A549 (cell line): ENCODE measurements at regions not wholly inside any gene's neighbourhood (a gene's known extent, or its start where the extent isn't known, plus 50 kb on each side); places are given as distances from the start of the nearest gene placed in this dataset.

Experiments
- ATAC-seq, 2 experiments: fragments of 200-7000 bp in 1 of 2; fragments of >200 bp in 1 of 2; cut with Nextera tagmentation in 1 of 2; cut with Tn5 transposase in 1 of 2; 3 replicates each; pipeline versions ENCODE4 v1.8.0 to v1.9.1; 2018 to 2020; ENCODE audit warnings: mild to moderate bottlenecking in 1 of 2, moderate library complexity in 1 of 2
- CTCF ChIA-PET: fragments of 300-600 bp; sonication (Branson Sonifier 250); formaldehyde crosslinking; extraction: SDS; loops from one replicate; lab custom pipeline; 2021; ENCODE audit warnings: antibody characterized with exemption, inconsistent platforms; lab: Yijun Ruan, JAX
- POLR2A ChIA-PET: fragments of 350-600 bp; formaldehyde crosslinking; extraction: SDS; loops from one replicate; lab custom pipeline; 2021; ENCODE audit warnings: antibody characterized with exemption, inconsistent platforms; lab: Yijun Ruan, JAX
- DNase-seq, 2 experiments: peaks; one replicate each; pipeline versions ENCODE4 v3.0.0 to v3.0.0-alpha.2; 2011 to 2016; ENCODE audit warnings: low read depth in 1 of 2, low spot score in 1 of 2
- FAIRE-seq: peaks from 2 replicates; lab custom pipeline; 2011; peaks lifted over from hg19 to GRCh38; lab: Jason Lieb, UNC
- H3K27ac ChIP-seq, 2 experiments: fragments of >200 bp; sonication (Bioruptor Twin); formaldehyde crosslinking; 3 replicates each; pipeline ENCODE4 v1.5.1; 2016 to 2017
- H3K4me1 ChIP-seq: fragments of >200 bp; sonication (Bioruptor Twin); formaldehyde crosslinking; 3 replicates; pipeline ENCODE4 v1.6.1; 2016
- H3K4me2 ChIP-seq: fragments of >200 bp; sonication (Bioruptor Twin); formaldehyde crosslinking; 3 replicates; pipeline ENCODE4 v1.6.1; 2016
- H3K4me3 ChIP-seq: fragments of >200 bp; sonication (Bioruptor Twin); formaldehyde crosslinking; 3 replicates; pipeline ENCODE4 v1.5.1; 2016
- H3K9me3 ChIP-seq: fragments of >200 bp; sonication (Bioruptor Twin); formaldehyde crosslinking; 3 replicates; pipeline ENCODE4 v1.6.1; 2016
- CHD2 ChIP-seq: fragments of 150-350 bp; IDR thresholded peaks from 2 replicates; pipeline ENCODE4 v1.6.1; 2014; ENCODE audit warnings: low read length; ENCODE audit not compliant: partially characterized antibody
- EHMT2 ChIP-seq: fragments of 200-600 bp; sonication (generic); IDR thresholded peaks from 2 replicates; pipeline ENCODE4 v1.6.1; 2016; ENCODE audit warnings: antibody characterized with exemption, low read depth, mild to moderate bottlenecking, moderate library complexity
- ESRRA ChIP-seq: fragments of 150-350 bp; IDR thresholded peaks from 2 replicates; pipeline ENCODE4 v1.6.1; 2014; ENCODE audit warnings: mild to moderate bottlenecking, low read length, borderline replicate concordance
- FOSL2 ChIP-seq, 2 experiments: fragments of 450-650 bp in 1 of 2; fragments of >200 bp in 1 of 2; sonication (Bioruptor Twin) in 1 of 2; formaldehyde crosslinking; IDR thresholded peaks; 2 replicates each; pipeline versions ENCODE4 v1.5.0 to v1.6.1; 2016 to 2020; ENCODE audit warnings: mild to moderate bottlenecking in 1 of 2, moderate library complexity in 1 of 2
- HOXB5 ChIP-seq: fragments of 250-450 bp; sonication (Bioruptor Pico); IDR thresholded peaks from 2 replicates; pipeline ENCODE4 v1.5.0; 2020; ENCODE audit warnings: mild to moderate bottlenecking, moderate library complexity
- JUNB ChIP-seq: fragments of >200 bp; sonication (Bioruptor Twin); formaldehyde crosslinking; IDR thresholded peaks from 2 replicates; pipeline ENCODE4 v1.6.1; 2016
- KDM1A ChIP-seq: fragments of 200-600 bp; sonication (generic); IDR thresholded peaks from 2 replicates; pipeline ENCODE4 v1.6.1; 2016; ENCODE audit warnings: low read depth, mild to moderate bottlenecking
- NPAS2 ChIP-seq: fragments of 250-450 bp; sonication (Bioruptor Pico); IDR thresholded peaks from 2 replicates; pipeline ENCODE4 v1.8.0; 2022; ENCODE audit warnings: mild to moderate bottlenecking, moderate library complexity, borderline replicate concordance
- NR3C1 ChIP-seq: fragments of >200 bp; sonication (Bioruptor Twin); formaldehyde crosslinking; IDR thresholded peaks from 3 replicates; pipeline ENCODE4 v1.6.1; 2017
- TFCP2L1 ChIP-seq: fragments of 250-450 bp; sonication (Bioruptor Pico); IDR thresholded peaks from 2 replicates; pipeline ENCODE4 v1.5.0; 2021; ENCODE audit warnings: mild to moderate bottlenecking
- WGBS: methylation state at CpG from one replicate; pipeline ENCODE4 v1.1.6; 2017; ENCODE audit errors: missing lambda C conversion rate; 5-methylcytosine and 5-hydroxymethylcytosine counted together
- TF ChIP-seq, protein P1 (sequence below): fragments of 450-650 bp; IDR thresholded peaks from 2 replicates; pipeline ENCODE4 v1.6.1; 2014; ENCODE audit warnings: antibody characterized with exemption
- TF ChIP-seq, protein P2 (sequence below): fragments of 250-450 bp; sonication (Bioruptor Pico); IDR thresholded peaks from 2 replicates; pipeline ENCODE4 v1.5.0; 2020; ENCODE audit warnings: low read depth, mild to moderate bottlenecking, moderate library complexity
- TF ChIP-seq, protein P3 (sequence below): fragments of >200 bp; sonication (Bioruptor Twin); formaldehyde crosslinking; IDR thresholded peaks from 3 replicates; pipeline ENCODE4 v1.5.1; 2016
- TF ChIP-seq, protein P4 (sequence below): fragments of 250-450 bp; sonication (Bioruptor Pico); IDR thresholded peaks from 2 replicates; pipeline ENCODE4 v1.5.0; 2021; ENCODE audit warnings: mild to moderate bottlenecking, moderate library complexity, borderline replicate concordance

DNA sequence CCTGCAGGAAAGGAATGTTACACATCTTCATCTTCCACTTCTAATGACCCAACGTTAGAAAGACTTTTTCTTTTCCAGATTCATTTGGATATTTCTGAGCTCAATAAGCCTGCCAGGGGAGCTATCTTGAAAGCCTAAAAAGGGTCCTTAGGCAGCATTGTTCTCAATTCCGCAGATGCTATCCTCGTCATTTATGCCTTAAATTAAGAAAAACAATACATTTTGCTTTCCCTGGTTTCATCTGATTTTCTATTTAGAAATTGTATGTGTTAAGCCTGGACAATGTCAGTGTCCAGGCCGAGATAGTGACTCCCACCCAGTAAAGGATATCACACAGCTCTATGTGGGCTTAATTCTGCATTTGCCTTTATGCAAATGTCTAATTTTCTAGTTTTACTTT is 721.3 kb downstream of the DIAPH3 start:
- FAIRE-seq, result no peak
- no peak overlapping the region for H3K27ac ChIP-seq

DNA sequence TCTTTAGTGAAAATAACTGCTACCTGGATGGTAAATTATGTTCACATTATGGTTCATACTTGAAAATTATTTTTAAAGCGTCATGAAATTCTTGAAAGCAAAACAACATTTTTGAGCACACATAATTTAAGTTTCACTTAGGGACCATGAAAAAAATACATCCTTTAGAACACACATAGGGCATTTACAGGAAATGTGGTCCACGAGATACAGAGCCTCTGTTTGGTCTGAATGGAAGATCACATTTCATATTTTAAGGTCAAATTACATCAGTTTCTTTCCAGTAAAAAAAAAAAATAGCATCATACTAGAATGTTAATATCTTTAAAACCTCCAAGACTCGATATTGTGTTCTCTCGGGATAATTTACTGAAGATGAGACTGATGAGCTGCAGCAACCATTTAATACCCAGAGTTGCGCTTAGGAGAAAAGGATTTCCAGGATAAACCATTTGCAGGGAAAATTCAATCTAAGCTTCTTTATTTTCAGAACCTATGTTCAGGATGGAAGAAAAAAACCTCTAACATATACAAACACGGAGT is 720.7 kb downstream of the DIAPH3 start:
- CTCF ChIA-PET, result no interaction called here

More for the DNA sequence above, 721.3 kb downstream of the DIAPH3 start:
- ChIA-PET CTCF (no interaction called here), POLR2A (no interaction called here)
- no peak overlapping the region for H3K4me3 ChIP-seq
- no peak overlapping the region for H3K4me2 ChIP-seq
- WGBS, result 18% methylated on average over 4 of the region's 4 CpGs
- DNase-seq (no peak), ATAC-seq (no peak)
- H3K9me3 ChIP-seq, result no peaks in the 10 kb centered on the region
- TF ChIP-seq, protein P1, sequence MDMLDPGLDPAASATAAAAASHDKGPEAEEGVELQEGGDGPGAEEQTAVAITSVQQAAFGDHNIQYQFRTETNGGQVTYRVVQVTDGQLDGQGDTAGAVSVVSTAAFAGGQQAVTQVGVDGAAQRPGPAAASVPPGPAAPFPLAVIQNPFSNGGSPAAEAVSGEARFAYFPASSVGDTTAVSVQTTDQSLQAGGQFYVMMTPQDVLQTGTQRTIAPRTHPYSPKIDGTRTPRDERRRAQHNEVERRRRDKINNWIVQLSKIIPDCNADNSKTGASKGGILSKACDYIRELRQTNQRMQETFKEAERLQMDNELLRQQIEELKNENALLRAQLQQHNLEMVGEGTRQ, result no peak
- H3K4me1 ChIP-seq, result no peaks in the 10 kb centered on the region

DNA sequence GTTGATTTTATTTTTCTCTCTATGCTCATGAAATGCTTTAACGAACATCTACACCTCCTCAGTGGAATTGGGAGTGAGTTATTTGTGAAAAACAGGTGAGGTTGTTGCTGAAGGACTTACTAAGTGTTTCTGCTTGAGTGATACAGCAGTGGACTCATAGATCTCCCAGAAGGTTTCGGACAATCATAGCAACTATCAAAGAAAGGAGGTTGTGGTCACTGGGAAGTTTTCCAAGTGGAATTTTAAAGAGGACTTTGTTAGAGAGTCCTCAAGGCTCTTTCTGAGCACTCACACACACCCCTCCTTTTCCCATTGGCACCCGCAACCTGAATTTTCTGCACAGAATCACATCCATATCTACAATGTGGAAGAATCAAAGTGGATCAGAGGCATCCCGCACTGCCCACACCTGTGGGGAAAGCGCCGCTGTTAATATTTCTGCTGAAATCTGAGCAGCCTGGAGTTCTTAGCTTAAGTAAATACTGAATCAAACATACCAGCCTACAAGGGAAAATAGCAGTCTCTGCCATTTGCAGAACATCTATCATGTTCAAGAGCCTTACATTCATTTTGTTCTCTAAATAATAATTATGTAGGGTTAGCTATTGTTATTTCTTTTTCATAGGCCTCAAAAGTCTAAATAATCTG is 719.4 kb downstream of the DIAPH3 start:
- no peaks in the 10 kb centered on the region for H3K9me3 ChIP-seq
- FAIRE-seq (no peak), ATAC-seq (no peak), DNase-seq (no peak)
- H3K27ac ChIP-seq, result no peak overlapping the region
- no peak overlapping the region for H3K4me3 ChIP-seq
- WGBS, result 29% methylated on average over 6 of the region's 6 CpGs
- CTCF ChIA-PET, result no interaction called here
- no peak overlapping the region for H3K4me2 ChIP-seq
- no peak for TF ChIP-seq NR3C1
- TF ChIP-seq FOSL2 (IDR thresholded peaks at IDR 0.05), result no peak
- TF ChIP-seq FOSL2 (CRISPR knock-in tag; IDR thresholded peaks at IDR 0.05), result no peak
- TF ChIP-seq, protein P2, sequence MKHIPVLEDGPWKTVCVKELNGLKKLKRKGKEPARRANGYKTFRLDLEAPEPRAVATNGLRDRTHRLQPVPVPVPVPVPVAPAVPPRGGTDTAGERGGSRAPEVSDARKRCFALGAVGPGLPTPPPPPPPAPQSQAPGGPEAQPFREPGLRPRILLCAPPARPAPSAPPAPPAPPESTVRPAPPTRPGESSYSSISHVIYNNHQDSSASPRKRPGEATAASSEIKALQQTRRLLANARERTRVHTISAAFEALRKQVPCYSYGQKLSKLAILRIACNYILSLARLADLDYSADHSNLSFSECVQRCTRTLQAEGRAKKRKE (CRISPR knock-in tag), result no peak
- no peak for TF ChIP-seq EHMT2
- no peak for TF ChIP-seq TFCP2L1 (CRISPR knock-in tag)
- no peak for TF ChIP-seq KDM1A
- TF ChIP-seq, protein P3, sequence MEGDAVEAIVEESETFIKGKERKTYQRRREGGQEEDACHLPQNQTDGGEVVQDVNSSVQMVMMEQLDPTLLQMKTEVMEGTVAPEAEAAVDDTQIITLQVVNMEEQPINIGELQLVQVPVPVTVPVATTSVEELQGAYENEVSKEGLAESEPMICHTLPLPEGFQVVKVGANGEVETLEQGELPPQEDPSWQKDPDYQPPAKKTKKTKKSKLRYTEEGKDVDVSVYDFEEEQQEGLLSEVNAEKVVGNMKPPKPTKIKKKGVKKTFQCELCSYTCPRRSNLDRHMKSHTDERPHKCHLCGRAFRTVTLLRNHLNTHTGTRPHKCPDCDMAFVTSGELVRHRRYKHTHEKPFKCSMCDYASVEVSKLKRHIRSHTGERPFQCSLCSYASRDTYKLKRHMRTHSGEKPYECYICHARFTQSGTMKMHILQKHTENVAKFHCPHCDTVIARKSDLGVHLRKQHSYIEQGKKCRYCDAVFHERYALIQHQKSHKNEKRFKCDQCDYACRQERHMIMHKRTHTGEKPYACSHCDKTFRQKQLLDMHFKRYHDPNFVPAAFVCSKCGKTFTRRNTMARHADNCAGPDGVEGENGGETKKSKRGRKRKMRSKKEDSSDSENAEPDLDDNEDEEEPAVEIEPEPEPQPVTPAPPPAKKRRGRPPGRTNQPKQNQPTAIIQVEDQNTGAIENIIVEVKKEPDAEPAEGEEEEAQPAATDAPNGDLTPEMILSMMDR, result no peak
- TF ChIP-seq ESRRA, result no peak
- no peak for TF ChIP-seq HOXB5
- no peak for TF ChIP-seq NPAS2 (CRISPR knock-in tag)
- TF ChIP-seq, protein P4, sequence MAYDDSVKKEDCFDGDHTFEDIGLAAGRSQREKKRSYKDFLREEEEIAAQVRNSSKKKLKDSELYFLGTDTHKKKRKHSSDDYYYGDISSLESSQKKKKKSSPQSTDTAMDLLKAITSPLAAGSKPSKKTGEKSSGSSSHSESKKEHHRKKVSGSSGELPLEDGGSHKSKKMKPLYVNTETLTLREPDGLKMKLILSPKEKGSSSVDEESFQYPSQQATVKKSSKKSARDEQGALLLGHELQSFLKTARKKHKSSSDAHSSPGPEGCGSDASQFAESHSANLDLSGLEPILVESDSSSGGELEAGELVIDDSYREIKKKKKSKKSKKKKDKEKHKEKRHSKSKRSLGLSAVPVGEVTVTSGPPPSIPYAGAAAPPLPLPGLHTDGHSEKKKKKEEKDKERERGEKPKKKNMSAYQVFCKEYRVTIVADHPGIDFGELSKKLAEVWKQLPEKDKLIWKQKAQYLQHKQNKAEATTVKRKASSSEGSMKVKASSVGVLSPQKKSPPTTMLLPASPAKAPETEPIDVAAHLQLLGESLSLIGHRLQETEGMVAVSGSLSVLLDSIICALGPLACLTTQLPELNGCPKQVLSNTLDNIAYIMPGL (CRISPR knock-in tag), result no peak
- no peak for TF ChIP-seq CHD2
- TF ChIP-seq, protein P1, result no peak
- no peak for TF ChIP-seq JUNB
- no peaks in the 10 kb centered on the region for H3K4me1 ChIP-seq
- POLR2A ChIA-PET, result no interaction called here

More for the DNA sequence above, 720.7 kb downstream of the DIAPH3 start:
- DNase-seq, result no peak
- no peaks in the 10 kb centered on the region for H3K9me3 ChIP-seq
- FAIRE-seq, result no peak
- no peak overlapping the region for H3K4me2 ChIP-seq
- POLR2A ChIA-PET, result no interaction called here
- no peak for TF ChIP-seq ESRRA
- TF ChIP-seq, all 56 proteins: peak for 0
- H3K4me3 ChIP-seq, result no peak overlapping the region
- H3K27ac ChIP-seq, result no peak overlapping the region
- WGBS, result 28% methylated on average over 6 of the region's 6 CpGs
- no peak for ATAC-seq
- no peaks in the 10 kb centered on the region for H3K4me1 ChIP-seq
